ENCODE measurements at regions not wholly inside any gene's neighbourhood (a gene's known extent, or its start where the extent isn't known, plus 50 kb on each side); places are given as distances from the start of the nearest gene placed in this dataset.

DNA sequence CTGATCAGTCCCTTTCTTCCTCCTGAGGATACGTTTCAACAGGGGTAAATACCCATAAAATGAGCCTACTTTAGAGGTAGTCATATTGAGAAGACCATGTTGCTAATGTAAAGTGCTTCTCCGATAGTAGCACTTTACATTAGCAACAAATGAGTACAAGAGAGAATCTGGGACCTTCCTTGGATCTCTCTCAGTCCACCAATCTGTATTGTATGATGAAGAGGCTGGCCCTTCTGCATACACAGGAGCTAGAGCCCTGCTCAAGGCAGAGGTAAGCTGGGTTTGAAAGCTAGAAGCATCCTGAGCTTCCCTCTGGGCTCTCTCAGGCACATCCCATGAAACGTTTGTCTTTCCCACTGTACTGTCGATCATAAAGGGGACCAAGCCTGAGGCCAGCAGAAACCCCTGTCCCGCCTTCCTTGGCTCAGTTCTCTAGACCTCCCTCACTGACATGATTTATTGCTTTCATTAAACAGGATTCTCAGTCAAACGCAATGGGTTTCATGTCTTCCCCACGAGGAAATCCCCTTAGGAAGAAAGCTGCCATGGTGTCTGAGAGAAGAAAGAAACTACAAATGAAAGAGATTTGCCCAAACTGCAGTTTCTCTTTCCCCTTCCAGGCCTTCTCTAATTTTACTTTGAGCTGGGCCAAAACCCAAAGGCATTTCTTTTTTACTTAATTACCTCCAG is 62.8 kb upstream of the BCAR3 start:
- FAIRE-seq (no peak), DNase-seq (ENCODE audit: insufficient read length, low spot score) (no peak)
- no peak for TF ChIP-seq POLR2A (IDR thresholded peaks at IDR 0.05; ENCODE audit: low read depth, low read length)

DNA sequence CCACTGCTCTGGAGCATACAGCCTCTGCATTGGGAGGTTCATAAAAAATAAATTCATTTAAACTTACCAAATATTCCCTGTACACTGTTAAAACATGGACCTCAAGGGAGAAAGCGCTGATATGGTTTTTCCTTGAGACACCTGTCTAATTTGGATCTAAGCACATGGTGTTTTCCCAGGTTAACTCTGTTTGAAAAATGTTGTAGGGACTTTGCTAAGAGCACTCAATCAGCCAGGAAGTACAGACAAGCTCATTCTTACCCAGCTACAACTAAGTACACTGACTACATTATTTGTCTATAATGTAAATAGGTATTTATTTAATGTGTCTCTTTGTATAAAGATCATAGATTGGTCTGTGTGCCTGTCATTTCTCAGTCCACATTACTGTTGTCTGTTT is 61.8 kb upstream of the BCAR3 start:
- no peak for TF ChIP-seq POLR2A (IDR thresholded peaks at IDR 0.05; ENCODE audit: low read depth, low read length)
- no peak for FAIRE-seq
- DNase-seq (ENCODE audit: insufficient read length, low spot score) = no peak

DNA sequence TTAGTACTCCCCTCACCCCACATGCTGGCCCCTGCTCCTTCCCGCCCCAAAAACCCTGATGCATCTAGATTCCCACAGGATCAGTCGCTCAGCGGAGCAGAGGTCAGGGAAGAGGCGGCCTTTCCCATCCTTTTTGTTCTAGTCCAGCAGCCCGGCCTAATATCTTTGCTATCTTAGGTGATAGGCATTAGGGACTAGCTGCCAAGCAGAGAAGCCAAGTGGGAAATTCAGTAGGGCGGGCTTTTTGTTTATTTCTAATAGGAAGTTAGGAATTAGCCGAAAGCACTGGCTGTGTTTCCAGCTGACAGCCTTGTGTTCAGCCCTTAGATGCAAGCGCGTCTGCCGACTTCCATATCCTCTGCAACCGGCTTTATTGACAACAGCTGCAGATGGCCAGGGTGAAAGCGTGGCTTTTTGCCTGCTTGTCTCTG is 59.0 kb upstream of the BCAR3 start:
- FAIRE-seq = no peak
- no peak for TF ChIP-seq POLR2A (IDR thresholded peaks at IDR 0.05; ENCODE audit: low read depth, low read length)

DNA sequence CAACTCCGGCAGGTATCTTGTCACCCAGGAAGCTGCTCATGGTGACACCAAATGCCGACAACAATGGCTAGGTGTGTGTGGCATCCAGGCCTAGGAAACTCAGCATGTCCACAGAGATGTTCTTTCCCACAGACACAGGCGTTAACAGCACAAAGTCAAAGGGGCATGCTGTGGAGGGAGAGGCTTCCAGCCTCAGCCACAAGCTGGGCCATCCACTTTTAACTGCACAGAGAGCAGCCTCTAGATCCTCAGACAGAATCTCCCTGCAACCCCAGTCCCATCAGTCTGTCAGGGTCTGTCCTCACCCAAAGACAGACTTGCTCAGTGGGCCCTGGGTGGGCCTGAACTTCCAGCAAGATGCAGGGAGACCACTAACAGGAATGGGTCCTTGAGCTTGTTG is 58.5 kb upstream of the BCAR3 start:
- DNase-seq (ENCODE audit: insufficient read length, low spot score) = no peak
- no peak for TF ChIP-seq POLR2A (IDR thresholded peaks at IDR 0.05; ENCODE audit: low read depth, low read length)
- FAIRE-seq = no peak

More for the DNA sequence above, 59.0 kb upstream of the BCAR3 start:
- no peak for DNase-seq (ENCODE audit: insufficient read length, low spot score)

DNA sequence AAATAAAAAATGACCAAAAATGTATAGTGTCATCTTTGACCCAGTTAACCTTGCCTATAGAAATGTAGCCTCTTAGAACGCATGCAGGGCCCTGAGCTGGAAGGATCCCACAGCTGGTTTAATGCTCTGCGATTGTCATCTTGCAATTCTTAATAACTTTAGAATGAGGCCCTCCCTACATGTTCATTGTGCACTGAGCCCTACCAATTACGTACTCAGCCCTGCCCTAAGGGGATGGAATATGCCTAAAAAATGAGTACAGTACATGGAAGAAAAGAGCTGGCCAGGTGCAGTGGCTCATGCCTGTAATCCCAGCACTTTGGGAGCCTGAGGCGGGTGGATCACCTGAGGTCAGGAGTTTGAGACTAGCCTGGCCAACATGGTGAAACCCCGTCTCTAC is 57.8 kb upstream of the BCAR3 start:
- FAIRE-seq (no peak), DNase-seq (ENCODE audit: insufficient read length, low spot score) (no peak)
- no peak for TF ChIP-seq POLR2A (IDR thresholded peaks at IDR 0.05; ENCODE audit: low read depth, low read length)

DNA sequence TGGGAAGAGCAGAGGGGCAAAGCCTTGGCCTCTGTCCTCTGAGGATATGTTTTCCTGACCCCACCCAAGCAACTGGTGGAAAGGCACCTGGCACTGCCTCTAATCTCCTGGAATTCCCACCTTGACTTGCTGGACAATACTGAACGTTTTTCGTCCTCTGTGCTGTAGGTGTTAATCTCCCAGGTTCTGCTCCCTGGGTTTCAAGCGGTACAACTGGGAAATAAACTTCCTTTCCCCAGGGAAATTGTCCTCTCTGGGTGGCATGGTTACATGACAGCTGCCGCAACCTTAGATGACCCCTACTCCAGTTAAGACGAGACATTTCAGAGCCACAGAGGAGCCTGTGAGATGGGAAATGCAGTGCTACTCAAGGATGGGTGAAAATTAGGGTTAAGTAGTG is 57.3 kb upstream of the BCAR3 start:
- DNase-seq (ENCODE audit: insufficient read length, low spot score) (no peak), FAIRE-seq (no peak)
- TF ChIP-seq POLR2A (IDR thresholded peaks at IDR 0.05; ENCODE audit: low read depth, low read length) = no peak

DNA sequence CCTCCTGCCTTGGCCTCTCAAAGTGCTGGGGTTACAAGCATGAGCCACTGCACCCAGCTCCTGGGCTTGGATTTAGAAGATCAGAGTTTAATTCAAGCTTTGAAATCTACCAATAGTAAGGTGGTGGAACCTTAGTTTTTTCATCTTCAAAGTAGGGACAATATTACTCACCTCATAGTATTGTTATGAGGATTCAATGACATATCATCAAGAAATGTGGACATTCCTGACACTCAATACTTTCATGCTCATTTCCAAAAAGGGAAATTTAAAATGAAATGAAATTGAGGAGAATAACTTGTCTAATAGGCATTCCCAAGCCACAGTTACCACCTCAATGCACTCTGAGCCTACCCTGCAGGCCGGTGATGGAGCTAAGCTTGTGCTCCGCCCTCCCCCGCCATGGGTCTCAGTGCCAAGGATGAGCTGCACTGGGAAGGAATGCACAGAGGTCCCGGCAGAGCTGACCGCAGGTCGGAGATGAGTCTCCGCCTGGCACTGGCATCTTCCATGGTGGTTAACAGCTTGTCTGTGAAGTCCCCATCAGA is 56.5 kb upstream of the BCAR3 start:
- DNase-seq (ENCODE audit: insufficient read length, low spot score) (peak; percentile 78), FAIRE-seq (peak; percentile 93)
- TF ChIP-seq POLR2A (IDR thresholded peaks at IDR 0.05; ENCODE audit: low read depth, low read length) = no peak

DNA sequence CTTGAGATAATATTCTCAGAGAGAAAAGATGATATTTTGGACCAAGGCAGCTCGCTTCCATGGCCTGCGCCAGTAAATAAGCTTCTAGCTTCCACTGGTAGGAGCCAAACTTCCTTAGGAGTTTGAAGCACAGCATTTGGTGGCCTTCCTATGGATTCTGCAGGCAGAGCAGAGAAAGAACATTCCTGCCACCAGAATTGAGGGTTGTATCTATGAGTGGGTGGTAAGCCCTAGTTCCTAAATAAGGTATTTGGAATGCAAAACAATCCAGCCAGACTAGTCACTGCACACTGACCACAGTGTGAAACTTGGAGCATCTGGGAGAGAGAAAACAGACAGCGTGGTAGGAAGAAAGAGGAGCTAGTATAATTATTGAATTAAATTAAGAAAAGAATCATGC is 54.1 kb upstream of the BCAR3 start:
- peak; percentile 57 for DNase-seq (ENCODE audit: insufficient read length, low spot score)
- TF ChIP-seq POLR2A (IDR thresholded peaks at IDR 0.05; ENCODE audit: low read depth, low read length) = no peak
- no peak for FAIRE-seq

DNA sequence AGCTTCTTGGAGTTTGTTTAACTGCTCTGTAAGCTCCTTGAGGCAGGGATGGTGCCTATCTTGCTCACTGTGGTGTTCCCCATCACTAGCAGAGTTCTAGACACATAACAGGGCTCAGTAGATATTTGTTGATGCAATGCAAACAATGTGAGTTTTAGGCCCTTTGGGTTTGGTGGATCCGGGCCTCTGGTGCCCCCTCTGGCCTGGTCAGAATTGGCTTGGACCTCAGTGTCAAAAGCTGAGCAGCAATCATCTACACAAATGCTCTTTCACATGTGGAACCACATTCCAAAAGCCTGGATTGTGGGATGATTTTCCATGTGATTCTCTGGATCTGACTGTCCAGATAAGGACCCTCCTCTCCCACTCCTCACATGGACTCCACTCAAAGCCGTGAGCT is 53.4 kb upstream of the BCAR3 start:
- no peak for TF ChIP-seq POLR2A (IDR thresholded peaks at IDR 0.05; ENCODE audit: low read depth, low read length)

DNA sequence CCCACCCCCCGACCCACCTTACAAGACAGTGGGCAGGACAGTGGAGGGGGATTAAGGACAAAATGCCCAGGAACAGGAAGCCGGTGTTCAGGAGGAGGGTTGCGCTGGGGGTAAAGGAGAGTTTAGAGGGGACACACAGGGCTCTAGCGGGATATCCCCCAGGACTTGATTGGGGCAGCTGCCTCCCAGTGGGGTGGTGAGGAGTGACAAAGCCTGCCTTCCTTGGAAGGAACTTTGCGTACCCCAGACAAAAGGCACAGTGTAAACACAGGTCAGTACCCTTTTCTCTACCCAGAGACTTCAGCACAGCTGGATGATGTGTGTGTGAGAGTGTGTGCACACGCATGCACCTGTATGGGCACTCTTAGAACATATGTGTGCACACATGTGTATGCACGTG is 51.7 kb upstream of the BCAR3 start:
- no peak for TF ChIP-seq POLR2A (IDR thresholded peaks at IDR 0.05; ENCODE audit: low read depth, low read length)
- DNase-seq (ENCODE audit: insufficient read length, low spot score) (no peak), FAIRE-seq (no peak)

More for the DNA sequence above, 53.4 kb upstream of the BCAR3 start:
- no peak for DNase-seq (ENCODE audit: insufficient read length, low spot score)
- no peak for FAIRE-seq

DNA sequence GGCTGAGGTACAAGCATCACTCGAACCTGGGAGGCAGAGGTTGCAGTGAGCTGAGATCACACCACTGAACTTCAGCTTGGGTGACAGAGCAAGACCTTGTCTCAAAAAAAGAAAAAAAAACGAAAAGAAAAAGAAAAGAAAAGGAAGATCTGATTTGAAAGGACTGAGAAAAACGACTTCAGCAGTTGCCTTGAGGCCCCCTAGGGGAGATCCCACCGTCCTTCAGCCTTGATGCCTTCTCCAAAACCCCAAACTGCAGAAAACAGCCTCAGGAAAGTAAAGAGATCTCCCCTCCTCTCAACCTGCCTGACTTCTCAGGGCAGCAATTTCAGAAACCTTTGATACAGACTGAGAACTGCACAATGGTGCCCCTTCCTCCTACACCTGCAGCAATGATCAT is 50.9 kb upstream of the BCAR3 start:
- no peak for DNase-seq (ENCODE audit: insufficient read length, low spot score)
- TF ChIP-seq POLR2A (IDR thresholded peaks at IDR 0.05; ENCODE audit: low read depth, low read length) = no peak
- no peak for FAIRE-seq

Data from H54 (cell line).